IMR-90 (cell line): ENCODE measurements at regions not wholly inside any gene's neighbourhood (a gene's known extent, or its start where the extent isn't known, plus 50 kb on each side); places are given as distances from the start of the nearest gene placed in this dataset.

Source experiments
- ATAC-seq: fragments of 200-7000 bp; cut with Tn5 transposase; 2 replicates; pipeline ENCODE4 v1.9.1; 2020; ENCODE audit warnings: low read depth, mild to moderate bottlenecking, moderate library complexity
- BruUV-seq: library from RNA; stranded (reverse); fragments of 400-500 nt; replicated peaks from 2 replicates; lab custom pipeline; 2021; lab: Mats Ljungman, UMichigan
- CTCF ChIA-PET: fragments of 300-600 bp; formaldehyde crosslinking; extraction: SDS; loops from one replicate; lab custom pipeline; 2021; ENCODE audit warnings: antibody characterized with exemption; lab: Yijun Ruan, JAX
- POLR2A ChIA-PET: fragments of 300-600 bp; sonication (Branson Sonifier 250); formaldehyde crosslinking; loops from one replicate; lab custom pipeline; 2022; ENCODE audit warnings: antibody characterized with exemption; ENCODE audit not compliant: unreplicated experiment; lab: Charles Lee
- DNase-seq: peaks from one replicate; pipeline ENCODE4 v3.0.0; 2013
- H2AFZ ChIP-seq: replicated peaks from 2 replicates; pipeline ENCODE3; 2013; ENCODE audit warnings: low read length, mild to moderate bottlenecking; ENCODE audit not compliant: poor library complexity
- H2AK5ac ChIP-seq: 2 replicates; pipeline ENCODE4 v1.6.1; 2013; ENCODE audit warnings: low read depth, low read length, inconsistent platforms
- H2AK9ac ChIP-seq: replicated peaks from 2 replicates; pipeline ENCODE3; 2013; ENCODE audit warnings: mild to moderate bottlenecking, low read depth, low read length, moderate library complexity; ENCODE audit not compliant: poor library complexity
- H2BK120ac ChIP-seq: 2 replicates; pipeline ENCODE4 v1.6.1; 2013; ENCODE audit warnings: low read depth, low read length, inconsistent platforms
- H2BK15ac ChIP-seq: 3 replicates; pipeline ENCODE4 v1.6.1; 2013; ENCODE audit warnings: low read depth, low read length, inconsistent platforms
- H2BK20ac ChIP-seq: 2 replicates; pipeline ENCODE4 v1.6.1; 2013; ENCODE audit warnings: low read depth, mild to moderate bottlenecking, inconsistent platforms, low read length, moderate library complexity
- H2BK5ac ChIP-seq: 2 replicates; pipeline ENCODE4 v1.6.1; 2013; ENCODE audit warnings: mild to moderate bottlenecking, low read depth, low read length, inconsistent platforms; ENCODE audit not compliant: poor library complexity, severe bottlenecking
- H3K14ac ChIP-seq: replicated peaks from 2 replicates; pipeline ENCODE4 v1.6.1; 2013; ENCODE audit warnings: low read depth, low read length, inconsistent platforms
- H3K18ac ChIP-seq: 2 replicates; pipeline ENCODE4 v1.6.1; 2013; ENCODE audit warnings: low read depth, low read length, control low read depth
- H3K23ac ChIP-seq: 2 replicates; pipeline ENCODE4 v1.6.1; 2013; ENCODE audit warnings: low read depth, low read length, inconsistent platforms
- H3K27ac ChIP-seq: 2 replicates; pipeline ENCODE4 v1.5.1; 2013; ENCODE audit warnings: mild to moderate bottlenecking, control low read depth, low read length; ENCODE audit not compliant: insufficient read depth
- H3K27me3 ChIP-seq: 2 replicates; pipeline ENCODE4 v1.6.1; 2013; ENCODE audit warnings: low read length; ENCODE audit not compliant: control insufficient read depth, insufficient read depth
- H3K36me3 ChIP-seq: 2 replicates; pipeline ENCODE4 v1.6.1; 2013; ENCODE audit warnings: low read length, mixed read lengths; ENCODE audit not compliant: control insufficient read depth, insufficient read depth
- H3K4ac ChIP-seq: 2 replicates; pipeline ENCODE4 v1.6.1; 2013; ENCODE audit warnings: low read depth, low read length, inconsistent platforms
- H3K4me1 ChIP-seq: 2 replicates; pipeline ENCODE4 v1.6.1; 2013; ENCODE audit warnings: low read length, mixed read lengths; ENCODE audit not compliant: control insufficient read depth, insufficient read depth
- H3K4me2 ChIP-seq: 2 replicates; pipeline ENCODE4 v1.6.1; 2013; ENCODE audit warnings: low read depth, mild to moderate bottlenecking, control low read depth, low read length, moderate library complexity
- H3K4me3 ChIP-seq: 2 replicates; pipeline ENCODE4 v1.5.1; 2013; ENCODE audit warnings: low read depth, mild to moderate bottlenecking, control low read depth, low read length, moderate library complexity; ENCODE audit not compliant: insufficient read depth
- H3K56ac ChIP-seq: 2 replicates; pipeline ENCODE4 v1.6.1; 2013; ENCODE audit warnings: low read length, inconsistent platforms; ENCODE audit not compliant: insufficient read depth; ENCODE audit errors: extremely low read depth
- H3K79me1 ChIP-seq, 2 experiments: 2 replicates each; pipeline ENCODE4 v1.6.1; 2013; ENCODE audit warnings: low read length in 2 of 2, inconsistent platforms in 1 of 2, low read depth in 1 of 2
- H3K9ac ChIP-seq: 2 replicates; pipeline ENCODE4 v1.6.1; 2013; ENCODE audit warnings: low read depth, low read length, control low read depth
- H3K9me1 ChIP-seq: 2 replicates; pipeline ENCODE4 v1.6.1; 2013; ENCODE audit warnings: low read length, inconsistent platforms; ENCODE audit not compliant: insufficient read depth
- H3K9me3 ChIP-seq: 2 replicates; pipeline ENCODE4 v1.6.1; 2013; ENCODE audit warnings: low read length; ENCODE audit not compliant: control insufficient read depth, insufficient read depth
- H4K20me1 ChIP-seq: 2 replicates; pipeline ENCODE4 v1.6.1; 2013; ENCODE audit warnings: low read length, inconsistent platforms; ENCODE audit not compliant: insufficient read depth
- H4K5ac ChIP-seq: 2 replicates; pipeline ENCODE4 v1.6.1; 2013; ENCODE audit warnings: mild to moderate bottlenecking, low read depth, low read length, control low read depth
- H4K8ac ChIP-seq, 2 experiments: 2 replicates each; pipeline ENCODE4 v1.6.1; 2013; ENCODE audit warnings: low read depth in 2 of 2, low read length in 2 of 2, control low read depth in 1 of 2, inconsistent platforms in 1 of 2
- H4K91ac ChIP-seq: 2 replicates; pipeline ENCODE4 v1.6.1; 2013; ENCODE audit warnings: low read depth, low read length, inconsistent platforms; ENCODE audit not compliant: insufficient read depth
- BHLHE40 ChIP-seq: fragments of 150-350 bp; IDR thresholded peaks from 2 replicates; pipeline ENCODE4 v1.6.1; 2016; ENCODE audit warnings: mild to moderate bottlenecking, low read depth, low read length
- CEBPB ChIP-seq: IDR thresholded peaks from 2 replicates; pipeline ENCODE4 v1.6.1; 2012; ENCODE audit warnings: low read depth, low read length, improper control_type of control experiment
- CHD1 ChIP-seq: IDR thresholded peaks from 2 replicates; pipeline ENCODE4 v1.6.1; 2012; ENCODE audit warnings: low read depth, low read length, improper control_type of control experiment
- FOS ChIP-seq: fragments of 150-350 bp; IDR thresholded peaks from 2 replicates; pipeline ENCODE4 v1.6.1; 2016; ENCODE audit warnings: low read depth, low read length
- MAFK ChIP-seq: IDR thresholded peaks from 2 replicates; pipeline ENCODE4 v1.6.1; 2012; ENCODE audit warnings: low read depth, low read length, improper control_type of control experiment
- MAZ ChIP-seq: IDR thresholded peaks from 2 replicates; pipeline ENCODE4 v1.6.1; 2012; ENCODE audit warnings: low read depth, mild to moderate bottlenecking, low read length, improper control_type of control experiment, moderate library complexity, borderline replicate concordance
- MXI1 ChIP-seq: IDR thresholded peaks from 2 replicates; pipeline ENCODE4 v1.6.1; 2012; ENCODE audit warnings: low read depth, mild to moderate bottlenecking, low read length, moderate library complexity, borderline replicate concordance
- NFE2L2 ChIP-seq: fragments of 150-350 bp; IDR thresholded peaks from 2 replicates; pipeline ENCODE4 v1.6.1; 2016; ENCODE audit warnings: low read depth, mild to moderate bottlenecking, low read length
- POLR2A ChIP-seq: IDR thresholded peaks from 2 replicates; pipeline ENCODE4 v1.6.1; 2012; ENCODE audit warnings: mild to moderate bottlenecking, low read depth, low read length
- RAD21 ChIP-seq: IDR thresholded peaks from 2 replicates; pipeline ENCODE4 v1.6.1; 2012; ENCODE audit warnings: low read length, improper control_type of control experiment
- RCOR1 ChIP-seq: IDR thresholded peaks from 2 replicates; pipeline ENCODE4 v1.6.1; 2012; ENCODE audit warnings: mild to moderate bottlenecking, low read length, improper control_type of control experiment; ENCODE audit not compliant: insufficient replicate concordance
- RFX5 ChIP-seq: IDR thresholded peaks from 2 replicates; pipeline ENCODE4 v1.8.0; 2012; ENCODE audit warnings: low read depth, mild to moderate bottlenecking, low read length, moderate library complexity
- SMC3 ChIP-seq: fragments of 150-350 bp; IDR thresholded peaks from 2 replicates; pipeline ENCODE4 v1.6.1; 2016; ENCODE audit warnings: low read depth, mild to moderate bottlenecking, antibody characterized with exemption, low read length, moderate library complexity
- WGBS, 2 experiments: methylation state at CpG; one replicate each; pipeline versions ENCODE4 v1.1.5 to v1.1.7; 2013; ENCODE audit warnings: missing lambda C conversion rate in 2 of 2; ENCODE audit not compliant: insufficient read length in 1 of 2; ENCODE audit errors: extremely low coverage in 2 of 2; 5-methylcytosine and 5-hydroxymethylcytosine counted together
- dilution Hi-C: fragments of 300-500 bp; cut with HindIII; formaldehyde crosslinking; loops from one replicate; pipeline ENCODE4 v1.14.3; 2018; ENCODE audit warnings: low sequenced_read_pairs; ENCODE audit not compliant: unreplicated experiment
- in situ Hi-C: fragments of 300-500 bp; cut with MboI; formaldehyde crosslinking; loops from 3 replicates; pipeline ENCODE4 v1.14.3; 2019; ENCODE audit warnings: low sequenced_read_pairs, inconsistent platforms, mixed read lengths
- intact Hi-C: fragments of 100-400 bp; cut with micrococcal nuclease; formaldehyde crosslinking; loops from 2 replicates; pipeline ENCODE4 v1.10.0; 2022
- TF ChIP-seq, protein P1 (sequence below): conservative IDR thresholded peaks from 2 replicates; pipeline ENCODE4 v1.5.1; 2012; ENCODE audit warnings: mild to moderate bottlenecking, low read depth, low read length, improper control_type of control experiment
- TF ChIP-seq, protein P2 (sequence below): fragments of 150-350 bp; IDR thresholded peaks from 2 replicates; pipeline ENCODE4 v1.6.1; 2017; ENCODE audit warnings: mild to moderate bottlenecking, antibody characterized with exemption, low read length, low read depth
- TF ChIP-seq, protein P3 (sequence below): fragments of 150-350 bp; IDR thresholded peaks from 2 replicates; pipeline ENCODE4 v1.6.1; 2016; ENCODE audit warnings: low read depth, mild to moderate bottlenecking, low read length, moderate library complexity, borderline replicate concordance

DNA sequence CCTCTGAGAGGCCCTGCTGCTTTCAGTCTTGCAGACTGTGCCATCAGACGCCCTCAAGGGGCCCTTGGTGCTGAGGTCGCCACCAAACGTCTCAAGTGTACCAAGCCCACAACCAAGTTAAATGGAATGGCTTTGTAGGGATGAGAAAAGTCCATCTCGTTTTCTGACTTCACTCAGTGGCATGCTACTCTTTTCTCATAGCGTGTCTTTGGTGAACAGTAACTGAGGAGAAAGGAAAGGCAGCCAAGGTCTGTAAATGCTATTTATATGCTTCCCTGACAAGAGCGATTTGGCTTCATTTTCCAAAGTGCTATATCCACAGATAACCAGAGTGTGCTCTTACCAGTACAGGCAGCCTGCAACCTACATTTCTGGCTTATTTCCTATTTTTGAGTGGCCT lies 123.0 kb downstream of the MTX2 start:
- Histone ChIP-seq H4K20me1 (no peaks in the 10 kb centered on the region), H3K9me1 (no peaks in the 10 kb centered on the region), H3K4me3 (no peak overlapping the region), H3K56ac (no peak overlapping the region), H2AK5ac (no peak overlapping the region), H3K9me3 (no peaks in the 10 kb centered on the region), H4K8ac (no peak overlapping the region), H3K27ac (no peak overlapping the region), H3K9ac (no peak overlapping the region), H2BK120ac (no peak overlapping the region), H2AFZ (peak overlapping the region; percentile 63), H2BK15ac (no peak overlapping the region), H2BK5ac (no peak overlapping the region), H2BK20ac (no peak overlapping the region), H3K79me1 (no peaks in the 10 kb centered on the region), H2AK9ac (no peak overlapping the region), H3K23ac (no peak overlapping the region), H3K36me3 (no peaks in the 10 kb centered on the region), H3K14ac (no peak overlapping the region; the same call in 1 of the 2 replicates), H3K4ac (no peak overlapping the region), H3K27me3 (no peaks in the 10 kb centered on the region; the same call in 1 of the 2 replicates), H4K91ac (no peak overlapping the region), H4K5ac (no peak overlapping the region), H3K4me1 (peaks cover 2% of the 10 kb centered on the region; the same call in 1 of the 2 replicates), H3K4me2 (no peak overlapping the region), H3K18ac (no peak overlapping the region)
- intact Hi-C loops: no loop called here
- WGBS, 2 experiments: no CpG with 5 or more reads among the region's 6 CpGs
- no TSS peak for BruUV-seq
- ATAC-seq: no peak
- dilution Hi-C loops: no loop called here
- CTCF ChIA-PET: no interaction called here
- in situ Hi-C loops: no loop called here
- POLR2A ChIA-PET: no interaction called here
- DNase-seq: peak; percentile 26
- TF ChIP-seq CEBPB: no peak
- no peak for TF ChIP-seq MAZ
- TF ChIP-seq, protein P1, sequence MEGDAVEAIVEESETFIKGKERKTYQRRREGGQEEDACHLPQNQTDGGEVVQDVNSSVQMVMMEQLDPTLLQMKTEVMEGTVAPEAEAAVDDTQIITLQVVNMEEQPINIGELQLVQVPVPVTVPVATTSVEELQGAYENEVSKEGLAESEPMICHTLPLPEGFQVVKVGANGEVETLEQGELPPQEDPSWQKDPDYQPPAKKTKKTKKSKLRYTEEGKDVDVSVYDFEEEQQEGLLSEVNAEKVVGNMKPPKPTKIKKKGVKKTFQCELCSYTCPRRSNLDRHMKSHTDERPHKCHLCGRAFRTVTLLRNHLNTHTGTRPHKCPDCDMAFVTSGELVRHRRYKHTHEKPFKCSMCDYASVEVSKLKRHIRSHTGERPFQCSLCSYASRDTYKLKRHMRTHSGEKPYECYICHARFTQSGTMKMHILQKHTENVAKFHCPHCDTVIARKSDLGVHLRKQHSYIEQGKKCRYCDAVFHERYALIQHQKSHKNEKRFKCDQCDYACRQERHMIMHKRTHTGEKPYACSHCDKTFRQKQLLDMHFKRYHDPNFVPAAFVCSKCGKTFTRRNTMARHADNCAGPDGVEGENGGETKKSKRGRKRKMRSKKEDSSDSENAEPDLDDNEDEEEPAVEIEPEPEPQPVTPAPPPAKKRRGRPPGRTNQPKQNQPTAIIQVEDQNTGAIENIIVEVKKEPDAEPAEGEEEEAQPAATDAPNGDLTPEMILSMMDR: no peak
- TF ChIP-seq SMC3: no peak
- no peak for TF ChIP-seq FOS
- TF ChIP-seq, protein P2, sequence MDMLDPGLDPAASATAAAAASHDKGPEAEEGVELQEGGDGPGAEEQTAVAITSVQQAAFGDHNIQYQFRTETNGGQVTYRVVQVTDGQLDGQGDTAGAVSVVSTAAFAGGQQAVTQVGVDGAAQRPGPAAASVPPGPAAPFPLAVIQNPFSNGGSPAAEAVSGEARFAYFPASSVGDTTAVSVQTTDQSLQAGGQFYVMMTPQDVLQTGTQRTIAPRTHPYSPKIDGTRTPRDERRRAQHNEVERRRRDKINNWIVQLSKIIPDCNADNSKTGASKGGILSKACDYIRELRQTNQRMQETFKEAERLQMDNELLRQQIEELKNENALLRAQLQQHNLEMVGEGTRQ: no peak
- no peak for TF ChIP-seq MAFK
- no peak for TF ChIP-seq RCOR1
- no peak for TF ChIP-seq CHD1
- no peak for TF ChIP-seq MXI1
- TF ChIP-seq, protein P3, sequence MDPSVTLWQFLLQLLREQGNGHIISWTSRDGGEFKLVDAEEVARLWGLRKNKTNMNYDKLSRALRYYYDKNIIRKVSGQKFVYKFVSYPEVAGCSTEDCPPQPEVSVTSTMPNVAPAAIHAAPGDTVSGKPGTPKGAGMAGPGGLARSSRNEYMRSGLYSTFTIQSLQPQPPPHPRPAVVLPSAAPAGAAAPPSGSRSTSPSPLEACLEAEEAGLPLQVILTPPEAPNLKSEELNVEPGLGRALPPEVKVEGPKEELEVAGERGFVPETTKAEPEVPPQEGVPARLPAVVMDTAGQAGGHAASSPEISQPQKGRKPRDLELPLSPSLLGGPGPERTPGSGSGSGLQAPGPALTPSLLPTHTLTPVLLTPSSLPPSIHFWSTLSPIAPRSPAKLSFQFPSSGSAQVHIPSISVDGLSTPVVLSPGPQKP: no peak
- no peak for TF ChIP-seq RAD21
- no peak for TF ChIP-seq NFE2L2
- no peak for TF ChIP-seq POLR2A
- no peak for TF ChIP-seq RFX5
- no peak for TF ChIP-seq BHLHE40
